OCI-LY7 (cell line): ENCODE measurements at regions not wholly inside any gene's neighbourhood (a gene's known extent, or its start where the extent isn't known, plus 50 kb on each side); places are given as distances from the start of the nearest gene placed in this dataset.

Source experiments
- EZH2phosphoT487 ChIP-seq: fragments of 200-600 bp; sonication (generic); IDR thresholded peaks from 2 replicates; pipeline ENCODE4 v1.6.1; 2018; ENCODE audit warnings: low read depth, borderline replicate concordance, mild to moderate bottlenecking, mixed run types, antibody characterized with exemption, low read length, moderate library complexity, mixed read lengths
- TF ChIP-seq, protein P1 (sequence below): fragments of 200-600 bp; sonication (generic); conservative IDR thresholded peaks from 2 replicates; pipeline ENCODE4 v1.5.1; 2014; ENCODE audit warnings: mild to moderate bottlenecking, antibody characterized with exemption, low read length, moderate library complexity, mixed read lengths

GRCh38 chr20:55360895-55361294 lies 644.4 kb downstream of the CBLN4 start:
- TF ChIP-seq, protein P1, sequence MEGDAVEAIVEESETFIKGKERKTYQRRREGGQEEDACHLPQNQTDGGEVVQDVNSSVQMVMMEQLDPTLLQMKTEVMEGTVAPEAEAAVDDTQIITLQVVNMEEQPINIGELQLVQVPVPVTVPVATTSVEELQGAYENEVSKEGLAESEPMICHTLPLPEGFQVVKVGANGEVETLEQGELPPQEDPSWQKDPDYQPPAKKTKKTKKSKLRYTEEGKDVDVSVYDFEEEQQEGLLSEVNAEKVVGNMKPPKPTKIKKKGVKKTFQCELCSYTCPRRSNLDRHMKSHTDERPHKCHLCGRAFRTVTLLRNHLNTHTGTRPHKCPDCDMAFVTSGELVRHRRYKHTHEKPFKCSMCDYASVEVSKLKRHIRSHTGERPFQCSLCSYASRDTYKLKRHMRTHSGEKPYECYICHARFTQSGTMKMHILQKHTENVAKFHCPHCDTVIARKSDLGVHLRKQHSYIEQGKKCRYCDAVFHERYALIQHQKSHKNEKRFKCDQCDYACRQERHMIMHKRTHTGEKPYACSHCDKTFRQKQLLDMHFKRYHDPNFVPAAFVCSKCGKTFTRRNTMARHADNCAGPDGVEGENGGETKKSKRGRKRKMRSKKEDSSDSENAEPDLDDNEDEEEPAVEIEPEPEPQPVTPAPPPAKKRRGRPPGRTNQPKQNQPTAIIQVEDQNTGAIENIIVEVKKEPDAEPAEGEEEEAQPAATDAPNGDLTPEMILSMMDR: no peak
- TF ChIP-seq EZH2phosphoT487: no peak
